Hepatocyte (in vitro differentiated cells): ENCODE measurements at regions not wholly inside any gene's neighbourhood (a gene's known extent, or its start where the extent isn't known, plus 50 kb on each side); places are given as distances from the start of the nearest gene placed in this dataset.

Experiments used
- DNase-seq: peaks from one replicate; pipeline ENCODE4 v3.0.0-alpha.2; 2016; ENCODE audit warnings: low spot score
- H2AFZ ChIP-seq: fragments of 200-600 bp; sonication (generic); 2 replicates; pipeline ENCODE4 v1.6.0; 2016; ENCODE audit warnings: antibody characterized with exemption, mild to moderate bottlenecking
- H3K27ac ChIP-seq: fragments of 200-600 bp; sonication (generic); 2 replicates; pipeline ENCODE4 v1.5.1; 2016; ENCODE audit warnings: mild to moderate bottlenecking
- H3K27me3 ChIP-seq: fragments of 200-600 bp; sonication (generic); 2 replicates; pipeline ENCODE4 v1.6.1; 2016
- H3K36me3 ChIP-seq: fragments of 200-600 bp; sonication (generic); replicated peaks from 2 replicates; pipeline ENCODE4 v1.5.1; 2016; ENCODE audit warnings: low read depth; ENCODE audit not compliant: insufficient read depth
- H3K4me1 ChIP-seq: fragments of 200-600 bp; sonication (generic); 2 replicates; pipeline ENCODE4 v1.5.1; 2016; ENCODE audit warnings: mild to moderate bottlenecking, moderate library complexity; ENCODE audit not compliant: insufficient read depth
- H3K4me2 ChIP-seq: fragments of 200-600 bp; sonication (generic); 2 replicates; pipeline ENCODE4 v1.6.0; 2016
- H3K4me3 ChIP-seq: fragments of 200-600 bp; sonication (generic); 2 replicates; pipeline ENCODE4 v1.5.1; 2016; ENCODE audit warnings: mild to moderate bottlenecking
- H3K79me2 ChIP-seq: fragments of 200-600 bp; sonication (generic); 2 replicates; pipeline ENCODE4 v1.6.0; 2017; ENCODE audit warnings: mild to moderate bottlenecking
- H3K9me2 ChIP-seq: fragments of 200-600 bp; sonication (generic); replicated peaks from 2 replicates; pipeline ENCODE4 v1.6.0; 2017; ENCODE audit warnings: mild to moderate bottlenecking; ENCODE audit not compliant: insufficient read depth
- H3K9me3 ChIP-seq: fragments of 200-600 bp; sonication (generic); 2 replicates; pipeline ENCODE4 v1.5.1; 2016; ENCODE audit warnings: low read depth, mild to moderate bottlenecking
- H4K20me1 ChIP-seq: fragments of 200-600 bp; sonication (generic); 2 replicates; pipeline ENCODE4 v1.6.0; 2016; ENCODE audit warnings: mild to moderate bottlenecking; ENCODE audit not compliant: insufficient read depth, poor library complexity, severe bottlenecking
- CTCF ChIP-seq: fragments of 200-600 bp; sonication (generic); IDR thresholded peaks from 2 replicates; pipeline ENCODE4 v1.5.1; 2016; ENCODE audit warnings: antibody characterized with exemption, mild to moderate bottlenecking; ENCODE audit not compliant: poor library complexity
- EZH2 ChIP-seq: fragments of 200-600 bp; sonication (generic); IDR thresholded peaks from 2 replicates; pipeline ENCODE4 v1.6.1; 2016; ENCODE audit warnings: antibody characterized with exemption, mild to moderate bottlenecking, borderline replicate concordance
- EZH2phosphoT487 ChIP-seq: fragments of 200-600 bp; sonication (generic); IDR thresholded peaks from one replicate; pipeline ENCODE4 v1.6.1; 2018; ENCODE audit warnings: antibody characterized with exemption, mild to moderate bottlenecking, low read depth, moderate library complexity; ENCODE audit not compliant: unreplicated experiment, severe bottlenecking
- WGBS: methylation state at CpG from one replicate; pipeline ENCODE4 v1.1.6; 2016; ENCODE audit warnings: low lambda C conversion rate; ENCODE audit errors: missing lambda C conversion rate; 5-methylcytosine and 5-hydroxymethylcytosine counted together

- Histone ChIP-seq H2AFZ (no peak overlapping the region), H3K9me2 (no peaks in the 10 kb centered on the region), H3K36me3 (no peaks in the 10 kb centered on the region), H3K27ac (no peak overlapping the region), H3K4me3 (no peak overlapping the region), H3K4me1 (peaks cover 9% of the 10 kb centered on the region), H3K79me2 (no peaks in the 10 kb centered on the region), H3K9me3 (no peaks in the 10 kb centered on the region), H4K20me1 (no peaks in the 10 kb centered on the region), H3K4me2 (no peak overlapping the region), H3K27me3 (no peaks in the 10 kb centered on the region)
- TF ChIP-seq EZH2phosphoT487 (no peak), CTCF (no peak), EZH2 (no peak)
- 94% methylated on average over 7 of the region's 7 CpGs for WGBS
- no peak for DNase-seq
Measured at GRCh38 chr6:169078399-169079145, 175.1 kb downstream of the THBS2 start.

GRCh38 chr6:169075915-169076654, 177.6 kb downstream of the THBS2 start:
- H3K4me2 ChIP-seq: no peak overlapping the region
- no peaks in the 10 kb centered on the region for H3K36me3 ChIP-seq
- H3K9me2 ChIP-seq: no peaks in the 10 kb centered on the region
- no peaks in the 10 kb centered on the region for H3K27me3 ChIP-seq
- H3K4me1 ChIP-seq: peaks cover 9% of the 10 kb centered on the region
- DNase-seq: no peak
- H3K9me3 ChIP-seq: no peaks in the 10 kb centered on the region
- H3K27ac ChIP-seq: peak overlapping the region; percentile 43
- H3K4me3 ChIP-seq: no peak overlapping the region
- 85% methylated on average over 9 of the region's 9 CpGs for WGBS
- H3K79me2 ChIP-seq: no peaks in the 10 kb centered on the region
- H4K20me1 ChIP-seq: no peaks in the 10 kb centered on the region
- H2AFZ ChIP-seq: no peak overlapping the region
- no peak for TF ChIP-seq EZH2
- no peak for TF ChIP-seq EZH2phosphoT487
- no peak for TF ChIP-seq CTCF

- Histone ChIP-seq H4K20me1 (no peaks in the 10 kb centered on the region), H3K27ac (peak overlapping the region; percentile 43), H3K79me2 (no peaks in the 10 kb centered on the region), H3K4me1 (peaks cover 9% of the 10 kb centered on the region), H3K36me3 (no peaks in the 10 kb centered on the region), H3K9me3 (no peaks in the 10 kb centered on the region), H3K27me3 (no peaks in the 10 kb centered on the region), H3K4me3 (no peak overlapping the region), H2AFZ (no peak overlapping the region), H3K9me2 (no peaks in the 10 kb centered on the region), H3K4me2 (no peak overlapping the region)
- 83% methylated on average over 19 of the region's 19 CpGs for WGBS
- TF ChIP-seq EZH2 (no peak), CTCF (no peak)
- DNase-seq: peak; percentile 35
Measured at GRCh38 chr6:169075211-169075914, 178.3 kb downstream of the THBS2 start.
